Mucosa of descending colon (tissue), 3 donors: ENCODE measurements at regions not wholly inside any gene's neighbourhood (a gene's known extent, or its start where the extent isn't known, plus 50 kb on each side); places are given as distances from the start of the nearest gene placed in this dataset.

Experiments used
- ATAC-seq: fragments of 200-7000 bp; cut with Tn5 transposase; one replicate; pipeline ENCODE4 v1.9.1; 2020; ENCODE audit warnings: mild to moderate bottlenecking, moderate library complexity
- DNase-seq, 3 donors: peaks; one replicate each; pipeline ENCODE4 v3.0.0-alpha.2; 2020
- H3K36me3 ChIP-seq: fragments of 200-600 bp; one replicate; pipeline ENCODE4 v1.8.0; 2021; ENCODE audit warnings: low read depth, mild to moderate bottlenecking
- H3K4me1 ChIP-seq: fragments of 200-600 bp; one replicate; pipeline ENCODE4 v1.8.0; 2021; ENCODE audit warnings: low read depth, mild to moderate bottlenecking
- H3K4me3 ChIP-seq: fragments of 200-600 bp; one replicate; pipeline ENCODE4 v1.8.0; 2021; ENCODE audit warnings: mild to moderate bottlenecking
- H3K9me3 ChIP-seq: fragments of 200-600 bp; one replicate; pipeline ENCODE4 v1.8.0; 2021; ENCODE audit warnings: mild to moderate bottlenecking
- CTCF ChIP-seq: fragments of 200-600 bp; IDR thresholded peaks from one replicate; pipeline ENCODE4 v1.8.0; 2022; ENCODE audit warnings: antibody characterized with exemption, mild to moderate bottlenecking
- intact Hi-C, 2 donors: fragments of 100-400 bp; cut with DNase I in 1 of 2; cut with micrococcal nuclease in 1 of 2; formaldehyde crosslinking; loops; one replicate each; pipeline versions ENCODE4 v1.11.0 to v1.11.1; 2022; cut with DNase I, micrococcal nuclease
- donor health status: DM: no; HTN: no; CAD: no; lungs with moderate emphysema.
- donor health status: DM: no; HTN: no; CAD: no.
- donor health status: DM: no; HTN: yes; CAD: no.

GRCh38 chr3:72490688-72491435 is 357.4 kb downstream of the SHQ1 start:
- H3K4me3 ChIP-seq: no peak overlapping the region
- no peak for ATAC-seq
- H3K36me3 ChIP-seq: no peaks in the 10 kb centered on the region
- DNase-seq: no peak
- no peaks in the 10 kb centered on the region for H3K4me1 ChIP-seq
- no peaks in the 10 kb centered on the region for H3K9me3 ChIP-seq
- intact Hi-C loops: no loop called here
- no peak for TF ChIP-seq CTCF

DNA sequence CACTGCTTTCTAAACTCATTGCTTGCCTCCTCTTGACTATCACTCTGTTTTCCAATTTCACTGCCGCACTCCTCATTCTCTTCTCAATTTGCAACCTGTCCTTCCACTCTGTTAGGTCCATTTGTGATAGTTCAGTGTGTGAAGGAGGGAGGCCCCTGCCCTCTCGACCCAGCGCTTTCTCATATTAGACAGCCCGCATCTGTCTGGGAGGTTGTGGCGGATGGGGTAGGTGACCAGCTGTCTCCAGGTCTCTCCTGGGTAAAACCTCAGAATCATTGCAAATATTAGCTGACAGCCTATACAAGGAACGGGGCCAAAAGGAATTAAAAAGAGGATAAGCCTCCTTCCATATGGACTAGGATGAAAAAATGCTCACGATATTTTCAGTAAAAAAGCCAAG is 358.3 kb downstream of the SHQ1 start:
- H3K4me3 ChIP-seq: no peak overlapping the region
- intact Hi-C loops: no loop called here
- ATAC-seq (no peak), DNase-seq (no peak)
- H3K36me3 ChIP-seq: no peaks in the 10 kb centered on the region
- H3K4me1 ChIP-seq: no peaks in the 10 kb centered on the region
- no peaks in the 10 kb centered on the region for H3K9me3 ChIP-seq
- TF ChIP-seq CTCF: no peak

GRCh38 chr3:72488738-72489035 is 359.6 kb downstream of the SHQ1 start:
- Histone ChIP-seq H3K4me1 (no peaks in the 10 kb centered on the region), H3K36me3 (no peaks in the 10 kb centered on the region), H3K4me3 (no peak overlapping the region), H3K9me3 (no peaks in the 10 kb centered on the region)
- TF ChIP-seq CTCF: no peak
- ATAC-seq: no peak
- no peak for DNase-seq
- intact Hi-C loops: no loop called here

DNA sequence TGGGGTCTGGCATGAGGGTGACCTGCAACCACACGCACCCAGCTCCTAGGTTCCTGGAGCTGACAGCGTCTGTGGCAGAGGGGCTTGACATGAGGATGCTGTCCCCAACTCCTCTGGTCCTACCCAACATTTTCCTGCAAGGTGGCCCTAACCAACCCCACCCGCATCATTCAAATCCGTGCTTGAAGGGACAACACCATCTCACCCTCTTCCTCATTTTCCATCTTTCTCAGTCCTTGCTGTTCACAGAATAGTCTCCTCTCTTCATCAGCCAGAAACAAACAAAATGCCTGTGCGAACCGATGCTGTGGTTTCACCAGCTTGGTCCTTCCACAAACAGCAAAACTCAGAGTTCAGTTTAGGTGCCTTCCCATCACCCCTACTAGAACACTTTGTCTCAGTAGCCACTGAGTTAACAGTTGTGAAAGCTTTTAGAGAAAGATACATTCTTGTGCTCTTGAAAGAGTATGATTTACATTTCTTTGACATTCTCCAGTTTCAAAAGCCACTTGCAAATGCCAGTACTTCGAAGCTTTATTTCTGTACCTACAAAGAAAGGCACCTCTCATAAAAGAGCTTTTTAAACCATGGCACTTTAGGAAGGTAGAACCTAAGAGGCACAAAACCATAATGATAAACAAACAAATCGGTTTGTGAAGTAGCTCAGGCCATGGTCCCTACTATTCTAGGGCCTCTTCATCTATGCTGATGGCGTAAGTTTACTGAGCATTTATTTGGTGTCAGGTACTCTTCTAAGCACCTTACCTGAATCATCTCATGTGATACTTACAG is 360.1 kb downstream of the SHQ1 start:
- intact Hi-C loops: no loop called here
- no peak for DNase-seq
- ATAC-seq: no peak
- Histone ChIP-seq H3K9me3 (no peaks in the 10 kb centered on the region), H3K4me1 (no peaks in the 10 kb centered on the region), H3K36me3 (no peaks in the 10 kb centered on the region), H3K4me3 (no peak overlapping the region)
- no peak for TF ChIP-seq CTCF

DNA sequence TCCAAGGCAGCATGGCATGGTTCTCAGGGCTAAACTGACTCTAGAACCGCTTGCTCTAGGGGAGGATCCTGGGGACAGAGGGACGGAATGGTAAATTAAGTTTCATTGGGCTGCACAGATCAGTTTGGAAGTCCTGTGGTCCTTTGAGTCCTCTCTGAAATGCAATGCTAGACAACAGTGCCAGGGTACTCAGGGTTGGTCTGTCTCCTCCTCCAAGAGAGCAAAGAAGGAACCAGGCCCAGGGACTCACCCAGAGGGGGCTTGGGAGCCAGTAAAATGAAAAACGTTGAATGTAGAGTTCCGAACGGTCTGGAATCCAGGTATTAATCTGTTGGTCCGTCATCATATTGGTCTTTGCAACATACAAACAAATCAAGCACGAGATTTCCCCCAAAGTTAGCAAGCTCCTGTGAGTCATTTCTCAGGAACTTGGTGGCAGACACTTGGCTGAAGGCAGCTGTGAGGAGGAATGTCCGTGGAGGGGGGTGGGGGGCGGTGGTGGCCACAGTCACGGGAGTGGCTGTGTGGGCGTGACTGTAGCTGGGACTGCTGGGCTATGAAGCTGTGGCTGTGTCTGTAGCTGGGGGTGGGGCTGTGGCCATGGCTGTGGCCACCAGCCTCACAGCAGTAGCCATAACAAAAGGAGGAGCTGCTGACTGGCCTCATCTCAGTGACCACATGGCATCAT is 361.0 kb downstream of the SHQ1 start:
- no peaks in the 10 kb centered on the region for H3K36me3 ChIP-seq
- DNase-seq (peak; percentile 64 to 73 (median 64)), ATAC-seq (peak; percentile 68)
- intact Hi-C loops: no loop called here
- H3K9me3 ChIP-seq: no peaks in the 10 kb centered on the region
- no peak overlapping the region for H3K4me3 ChIP-seq
- no peak for TF ChIP-seq CTCF
- H3K4me1 ChIP-seq: no peaks in the 10 kb centered on the region
